Stimulated activated CD4-positive, alpha-beta T cell treated with anti-CD3 and anti-CD28 coated beads, Interleukin-4, amount 100 ng/mL, for 1 hour (primary cell): ENCODE measurements at regions not wholly inside any gene's neighbourhood (a gene's known extent, or its start where the extent isn't known, plus 50 kb on each side); places are given as distances from the start of the nearest gene placed in this dataset.

Experiments used
- DNase-seq: peaks from one replicate; pipeline ENCODE4 v3.0.0-alpha.2; 2020

DNA sequence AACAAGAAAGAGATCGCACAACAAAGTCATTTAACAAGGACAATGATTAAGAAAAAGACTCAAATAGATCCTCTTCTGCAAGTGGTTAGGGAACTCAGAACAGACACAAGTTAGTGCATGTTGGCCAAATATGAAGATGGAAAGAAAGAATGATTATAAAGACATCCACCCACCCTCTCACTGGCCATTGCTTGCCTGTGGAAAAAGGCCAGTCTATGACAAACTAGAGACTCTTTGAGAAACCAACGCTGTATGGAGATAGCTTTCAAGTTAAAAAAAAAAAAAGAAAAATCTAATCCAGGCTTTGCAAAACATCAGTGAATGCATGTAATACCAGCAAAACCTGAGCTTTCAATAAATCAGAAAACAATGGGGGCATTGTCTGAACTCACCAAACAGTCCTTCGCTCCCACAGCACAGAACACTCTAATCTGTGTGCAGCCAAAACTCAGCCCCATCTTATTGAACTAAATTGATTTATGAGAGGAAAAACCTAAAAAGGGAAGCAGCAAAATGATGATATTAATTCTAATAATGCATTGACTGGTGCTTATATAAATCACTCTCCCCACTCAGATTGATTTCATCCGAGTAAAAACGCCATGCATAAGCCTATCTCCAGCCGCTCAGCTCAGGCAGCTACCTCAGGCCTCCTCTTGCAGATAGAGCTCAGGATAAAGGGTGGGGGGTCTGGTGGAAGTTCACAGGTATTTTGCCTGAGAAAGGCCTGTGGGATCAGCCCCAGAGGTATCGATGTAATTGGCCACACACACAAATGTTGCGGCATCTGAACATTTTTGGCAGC, 547.1 kb downstream of the CCDC171 start:
- no peak for DNase-seq

- no peak for DNase-seq
Measured at GRCh38 chr9:16100537-16101091, 547.8 kb downstream of the CCDC171 start.

DNA sequence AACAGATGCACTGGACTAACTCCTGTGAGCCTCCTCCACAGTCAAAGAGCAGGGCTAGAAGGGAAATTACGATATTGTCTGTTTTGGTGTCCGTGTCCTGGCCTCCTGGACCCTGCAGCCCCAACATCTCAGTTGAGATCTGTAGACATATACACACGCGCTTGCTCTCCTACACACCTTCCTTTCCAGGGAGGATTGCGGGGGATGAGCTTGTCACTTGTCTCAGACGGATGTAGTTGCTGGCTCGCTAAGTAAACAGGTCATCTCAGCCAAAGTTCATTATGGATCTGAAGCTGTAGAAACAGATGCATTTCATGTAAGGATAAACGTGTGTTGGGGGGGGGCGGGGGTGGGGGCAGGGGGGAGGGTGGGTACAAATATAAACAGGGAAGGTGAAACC, 549.3 kb downstream of the CCDC171 start:
- DNase-seq: no peak

DNA sequence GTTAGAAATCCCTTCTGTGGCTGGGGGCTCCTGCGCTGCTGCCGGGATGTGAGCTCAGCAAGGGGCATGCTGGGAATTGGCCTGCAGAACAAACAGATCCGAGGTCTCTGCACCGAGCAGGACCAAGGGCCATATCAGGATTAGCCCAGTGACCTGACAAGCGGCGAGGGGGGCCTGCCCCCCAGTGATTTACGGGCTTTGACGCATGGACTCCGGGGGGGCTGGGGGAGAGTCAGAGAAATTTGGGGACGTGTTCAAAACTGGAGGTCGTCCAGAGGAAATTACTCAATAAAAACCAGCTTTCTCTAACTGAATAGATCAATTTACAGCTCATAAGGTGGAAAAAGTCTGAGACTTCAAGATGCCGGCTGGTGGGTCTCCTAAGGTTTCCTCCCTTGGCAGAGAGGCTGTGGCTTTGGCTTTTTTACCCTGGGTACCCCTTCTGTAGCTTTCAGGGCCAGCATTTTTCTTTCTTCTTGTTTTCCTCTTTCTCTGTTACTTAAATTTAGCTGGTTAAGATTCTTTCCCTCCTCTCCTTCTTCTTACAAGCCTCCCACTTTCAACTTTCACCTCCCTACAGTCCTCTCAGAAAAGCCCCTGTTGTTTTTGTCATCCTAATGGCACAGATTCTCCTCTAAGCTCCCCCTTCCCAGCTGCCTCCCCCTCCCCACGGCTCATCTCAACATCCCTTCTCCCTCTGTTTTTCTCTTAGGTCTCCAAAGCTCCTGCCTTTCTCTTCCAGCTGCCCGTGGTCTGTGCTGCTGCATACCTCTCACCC, 551.0 kb downstream of the CCDC171 start:
- no peak for DNase-seq

- DNase-seq: no peak
Measured at GRCh38 chr9:16105168-16106020, 552.6 kb downstream of the CCDC171 start.

DNA sequence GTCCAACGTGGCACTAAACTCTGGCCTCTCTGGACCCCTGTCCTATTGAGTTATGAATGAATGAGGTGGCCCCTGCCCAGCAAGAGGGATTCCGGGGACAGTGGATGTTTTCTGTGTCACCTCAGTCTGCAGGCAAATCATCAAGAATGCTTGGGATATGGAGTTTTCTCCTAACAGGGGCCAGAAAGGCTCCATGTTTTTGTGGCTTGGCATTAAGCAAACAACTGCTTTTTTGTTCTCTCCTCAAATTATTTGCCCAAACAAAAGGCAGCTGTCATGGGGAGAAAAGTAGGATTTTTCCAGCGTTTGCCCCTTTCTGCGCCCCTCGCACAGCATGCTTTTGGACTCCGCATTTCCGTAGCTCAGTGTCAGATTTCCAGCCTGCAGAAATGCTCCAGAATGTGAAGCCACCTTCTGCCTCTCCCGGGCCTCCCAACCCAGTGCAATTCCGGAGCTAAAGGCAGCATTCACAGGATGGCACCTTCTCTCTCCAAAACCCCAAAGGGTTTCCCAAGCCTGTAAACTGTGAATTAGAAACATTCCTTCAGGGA, 553.3 kb downstream of the CCDC171 start:
- no peak for DNase-seq

GRCh38 chr9:16112116-16112515, 559.3 kb downstream of the CCDC171 start:
- DNase-seq: no peak

DNA sequence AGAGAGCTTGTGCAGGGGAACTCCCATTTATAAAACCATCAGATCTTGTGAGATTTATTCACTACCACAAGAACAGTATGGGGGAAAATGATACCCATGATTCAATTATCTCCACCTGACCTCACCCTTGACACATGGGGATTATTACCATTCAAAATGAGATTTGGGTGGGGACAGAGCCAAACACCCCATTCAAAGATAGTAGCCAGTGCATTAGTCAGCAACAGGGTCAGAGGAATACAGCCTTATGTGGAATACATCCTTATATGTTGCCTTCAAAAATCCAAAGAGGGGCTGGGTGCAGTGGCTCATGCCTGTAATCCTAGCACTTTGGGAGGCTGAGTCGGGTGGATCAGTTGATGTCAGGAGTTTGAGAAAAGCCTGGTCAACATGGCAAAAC, 563.2 kb downstream of the CCDC171 start:
- DNase-seq: no peak

GRCh38 chr9:16118043-16118442, 565.2 kb downstream of the CCDC171 start:
- DNase-seq: no peak

DNA sequence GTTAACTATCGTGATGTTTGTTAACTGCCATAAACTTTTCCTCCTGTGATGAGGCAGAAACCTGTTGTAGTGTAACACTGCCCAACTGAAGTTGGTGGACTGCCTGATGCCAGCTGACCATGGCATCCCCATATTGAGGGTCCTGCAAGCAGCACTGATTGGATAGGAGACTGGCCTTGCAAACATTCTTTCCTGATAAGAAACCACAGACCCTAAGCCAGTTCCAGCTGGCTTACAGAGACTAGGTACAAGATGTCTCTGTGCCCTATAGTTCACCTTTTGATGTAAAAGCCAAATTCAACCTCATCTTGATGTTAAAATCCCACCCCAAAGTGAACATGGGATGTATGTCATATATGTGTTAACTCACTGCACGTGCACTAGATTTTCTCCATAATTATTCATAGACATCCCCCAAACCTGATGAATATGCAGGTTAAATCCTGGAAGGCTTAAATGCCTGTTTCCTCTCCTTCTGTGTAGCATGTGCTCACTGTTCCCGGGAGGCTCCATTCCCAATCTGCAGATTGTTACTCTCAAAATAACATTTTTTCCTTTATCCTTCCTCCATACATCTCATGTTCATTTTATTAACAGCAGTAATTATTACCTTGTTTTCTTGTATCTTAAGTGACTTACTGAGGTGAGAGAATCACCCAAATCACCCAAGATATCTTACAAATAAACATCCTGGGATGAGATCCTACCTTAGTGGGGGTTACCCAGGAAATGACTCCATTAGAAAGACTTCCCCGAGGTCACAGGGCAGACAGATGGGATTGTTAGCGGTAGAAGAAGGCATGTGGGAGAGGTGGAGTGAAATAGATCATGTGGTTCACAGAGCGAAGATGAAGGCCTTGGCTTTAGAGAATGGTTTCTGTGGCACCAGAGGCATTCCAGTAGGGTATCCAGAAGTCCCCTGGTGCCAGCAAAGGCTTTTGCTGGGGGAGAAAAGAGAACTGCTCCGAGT, 566.7 kb downstream of the CCDC171 start:
- DNase-seq: no peak

GRCh38 chr9:16120231-16120641, 567.4 kb downstream of the CCDC171 start:
- no peak for DNase-seq

DNA sequence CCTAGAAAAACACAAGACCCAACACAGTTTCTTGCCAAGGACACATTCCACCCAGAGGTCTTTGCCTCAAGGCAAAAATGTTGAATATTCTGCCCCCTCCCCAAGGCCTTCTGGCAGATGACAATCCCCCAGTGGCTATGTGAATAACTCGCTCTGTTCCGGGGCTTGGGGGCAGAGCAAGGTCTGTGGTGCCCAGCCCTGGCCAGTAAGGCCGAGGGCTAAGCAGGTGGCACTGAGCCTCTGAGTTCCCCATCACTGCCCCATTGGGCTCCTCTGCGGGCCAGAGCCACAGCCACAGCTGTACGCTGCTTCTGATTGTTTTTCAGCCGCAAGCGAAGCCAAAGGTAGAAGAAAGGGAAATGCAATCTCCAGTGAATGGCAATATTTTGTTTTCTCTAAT, 567.9 kb downstream of the CCDC171 start:
- no peak for DNase-seq

DNA sequence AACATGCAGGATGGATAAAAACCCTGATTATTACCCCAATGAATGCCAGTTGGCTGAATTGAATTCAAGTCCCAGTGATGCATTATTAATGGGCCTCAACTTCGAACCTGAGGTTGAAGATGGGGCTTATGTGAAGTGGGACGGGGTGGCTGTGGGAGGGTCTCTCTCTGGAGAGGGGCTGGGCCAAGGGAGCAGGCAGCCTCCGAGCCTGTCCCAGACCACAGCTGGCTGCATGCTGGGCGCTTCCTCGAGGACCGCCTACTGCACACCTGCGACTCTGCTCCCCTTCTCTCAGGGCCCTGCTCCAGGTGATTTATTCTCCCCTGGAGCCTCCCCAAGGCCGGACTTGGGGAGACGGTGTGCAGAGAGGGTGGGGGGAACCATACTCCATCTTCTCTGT, 568.3 kb downstream of the CCDC171 start:
- no peak for DNase-seq

DNA sequence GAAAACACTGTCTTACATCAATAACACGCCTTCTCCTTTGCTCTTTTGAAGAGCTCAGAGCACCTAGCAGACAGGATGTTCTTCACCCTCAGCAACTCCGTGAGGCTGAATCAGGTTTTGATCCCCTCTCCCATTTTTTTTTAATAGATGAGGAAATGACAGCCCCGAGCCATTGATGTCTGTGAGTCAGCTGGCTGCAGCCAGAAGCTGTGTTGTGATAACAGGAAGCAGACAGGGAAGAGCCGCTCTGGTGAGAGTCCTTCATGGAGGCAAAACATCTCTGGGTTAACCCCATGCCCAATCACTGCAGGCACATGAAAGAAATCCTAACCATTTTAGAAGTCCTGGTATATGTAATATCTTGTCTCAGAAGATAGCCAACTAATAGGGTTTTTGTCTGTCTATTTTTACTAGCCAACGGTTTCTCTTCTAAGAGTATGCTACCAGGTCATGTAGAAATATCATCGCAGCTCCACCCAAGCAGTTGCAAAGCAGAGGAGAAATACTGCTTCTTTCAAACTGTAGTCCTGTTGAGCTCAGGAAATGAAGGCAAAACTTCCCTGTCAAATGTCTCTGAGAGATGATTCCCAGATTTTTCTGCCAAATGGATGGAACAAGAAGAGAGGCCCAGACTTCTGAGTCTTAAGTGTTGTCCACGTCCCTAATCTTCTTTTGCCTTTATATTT, 568.9 kb downstream of the CCDC171 start:
- DNase-seq: no peak

- DNase-seq: no peak
Measured at GRCh38 chr9:16125629-16126028, 572.8 kb downstream of the CCDC171 start.

GRCh38 chr9:16126042-16126441, 573.2 kb downstream of the CCDC171 start:
- no peak for DNase-seq

DNA sequence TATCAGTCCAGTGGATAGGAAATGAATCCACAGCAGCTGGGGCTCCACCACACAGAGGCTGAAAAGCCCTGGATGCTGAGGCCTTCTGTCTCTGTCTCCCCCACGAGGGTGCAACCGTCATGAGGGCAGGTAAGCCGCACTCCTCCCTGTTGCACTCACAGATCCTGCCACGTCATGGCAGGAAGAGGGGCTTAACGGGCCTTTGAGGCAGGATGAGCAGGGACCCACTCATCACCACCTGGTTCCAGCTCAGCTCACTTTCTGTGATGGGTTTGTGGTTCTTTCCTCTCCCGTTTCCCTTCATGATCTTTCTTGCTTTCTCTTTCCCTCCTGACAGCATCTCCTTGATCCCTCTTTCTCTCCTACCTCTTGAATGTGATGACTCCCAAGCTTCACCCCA, 575.2 kb downstream of the CCDC171 start:
- DNase-seq: no peak

- no peak for DNase-seq
Measured at GRCh38 chr9:16131264-16131663, 578.4 kb downstream of the CCDC171 start.

DNA sequence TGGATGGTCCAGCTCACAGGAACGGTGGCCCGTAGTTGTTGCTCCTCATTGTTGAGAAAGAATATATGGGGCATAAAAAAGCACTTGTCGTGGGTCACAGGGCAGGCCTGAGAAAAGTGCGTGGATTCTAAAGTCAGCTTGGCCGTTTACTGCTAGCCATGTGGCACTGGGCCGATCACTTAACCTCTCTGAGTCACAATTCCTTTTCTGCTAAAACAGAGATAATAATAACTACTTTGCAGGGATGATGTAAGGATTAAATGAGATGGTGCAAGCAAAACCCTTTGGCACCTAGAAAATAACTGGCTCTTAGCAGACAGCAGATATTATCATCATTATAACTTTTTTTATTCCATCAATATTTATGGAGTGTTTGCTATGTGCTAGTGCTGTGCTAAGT, 579.7 kb downstream of the CCDC171 start:
- DNase-seq: no peak

GRCh38 chr9:16133032-16133431, 580.2 kb downstream of the CCDC171 start:
- no peak for DNase-seq
